BLaER1 treated with 17β-estradiol and CSF1 and Interleukin-3, amounts not matched to agents 10 nM and 100 nM (cell line): ENCODE measurements at regions not wholly inside any gene's neighbourhood (a gene's known extent, or its start where the extent isn't known, plus 50 kb on each side); places are given as distances from the start of the nearest gene placed in this dataset.
"Not testable (repeated sequence)": the region's sequence is repeated elsewhere in the genome, so short reads cannot be mapped to it uniquely, and the experiment has no call there.

Experiments used
- H3K27ac ChIP-seq, 11 experiments: shearing (Covaris generic); formaldehyde crosslinking; 2 replicates each; pipeline ENCODE4 v1.8.1; 2022
- H3K27me3 ChIP-seq, 11 experiments: shearing (Covaris generic); formaldehyde crosslinking; 2 replicates each; pipeline ENCODE4 v1.8.1; 2022
- H3K36me3 ChIP-seq, 11 experiments: shearing (Covaris generic); formaldehyde crosslinking; 2 replicates each; pipeline ENCODE4 v1.8.1; 2022
- H3K4me1 ChIP-seq, 10 experiments: shearing (Covaris generic); formaldehyde crosslinking; 2 replicates each; pipeline ENCODE4 v1.8.1; 2022
- H3K4me2 ChIP-seq, 11 experiments: shearing (Covaris generic); formaldehyde crosslinking; 2 replicates each; pipeline ENCODE4 v1.8.1; 2022
- H3K4me3 ChIP-seq, 10 experiments: shearing (Covaris generic); formaldehyde crosslinking; 2 replicates each; pipeline ENCODE4 v1.8.1; 2022
- H3K9ac ChIP-seq, 11 experiments: shearing (Covaris generic); formaldehyde crosslinking; 2 replicates each; pipeline ENCODE4 v1.8.1; 2022
- H3K9me3 ChIP-seq, 11 experiments: shearing (Covaris generic); formaldehyde crosslinking; replicated peaks in 1 of 11; 2 replicates each; pipeline ENCODE4 v1.8.1; 2022
- H4K20me1 ChIP-seq, 11 experiments: shearing (Covaris generic); formaldehyde crosslinking; 2 replicates each; pipeline ENCODE4 v1.8.1; 2022

- not testable (repeated sequence) for H3K27ac ChIP-seq, H3K4me3 ChIP-seq, H3K27me3 ChIP-seq, H4K20me1 ChIP-seq, H3K4me1 ChIP-seq, H3K36me3 ChIP-seq, H3K4me2 ChIP-seq, H3K9me3 ChIP-seq, H3K9ac ChIP-seq
These were observed 4054.7 kb upstream of the TPTE start for GRCh38 chr21:6466707-6467106.

- H3K9me3 ChIP-seq, H4K20me1 ChIP-seq, H3K4me2 ChIP-seq, H3K36me3 ChIP-seq, H3K9ac ChIP-seq, H3K27me3 ChIP-seq, H3K27ac ChIP-seq, H3K4me3 ChIP-seq, H3K4me1 ChIP-seq: not testable (repeated sequence)
These were observed 4054.1 kb upstream of the TPTE start for GRCh38 chr21:6467189-6467774.

GRCh38 chr21:6467907-6468306, 4053.5 kb upstream of the TPTE start:
- not testable (repeated sequence) for H3K4me3 ChIP-seq, H3K4me1 ChIP-seq, H3K36me3 ChIP-seq, H3K4me2 ChIP-seq, H3K27ac ChIP-seq, H3K9ac ChIP-seq, H3K27me3 ChIP-seq, H4K20me1 ChIP-seq, H3K9me3 ChIP-seq

GRCh38 chr21:6468331-6468860, 4053.0 kb upstream of the TPTE start:
- H3K36me3 ChIP-seq, H3K4me1 ChIP-seq, H3K9me3 ChIP-seq, H3K4me2 ChIP-seq, H3K27ac ChIP-seq, H3K9ac ChIP-seq, H4K20me1 ChIP-seq, H3K4me3 ChIP-seq, H3K27me3 ChIP-seq: not testable (repeated sequence)

- H3K9me3 ChIP-seq, H3K4me2 ChIP-seq, H3K36me3 ChIP-seq, H3K4me1 ChIP-seq, H4K20me1 ChIP-seq, H3K27ac ChIP-seq, H3K4me3 ChIP-seq, H3K9ac ChIP-seq, H3K27me3 ChIP-seq: not testable (repeated sequence)
These were observed 4047.0 kb upstream of the TPTE start for GRCh38 chr21:6474250-6474968.

- H3K27ac ChIP-seq, H3K4me2 ChIP-seq, H4K20me1 ChIP-seq, H3K4me1 ChIP-seq, H3K36me3 ChIP-seq, H3K27me3 ChIP-seq, H3K9ac ChIP-seq, H3K4me3 ChIP-seq, H3K9me3 ChIP-seq: not testable (repeated sequence)
These were observed 4040.3 kb upstream of the TPTE start for GRCh38 chr21:6481116-6481515.

GRCh38 chr21:6482616-6483015, 4038.8 kb upstream of the TPTE start:
- not testable (repeated sequence) for H4K20me1 ChIP-seq, H3K4me2 ChIP-seq, H3K9ac ChIP-seq, H3K4me1 ChIP-seq, H3K9me3 ChIP-seq, H3K36me3 ChIP-seq, H3K27me3 ChIP-seq, H3K27ac ChIP-seq, H3K4me3 ChIP-seq

GRCh38 chr21:6483645-6484044, 4037.7 kb upstream of the TPTE start:
- H3K27me3 ChIP-seq, H3K27ac ChIP-seq, H3K9me3 ChIP-seq, H3K4me2 ChIP-seq, H3K4me3 ChIP-seq, H4K20me1 ChIP-seq, H3K36me3 ChIP-seq, H3K9ac ChIP-seq, H3K4me1 ChIP-seq: not testable (repeated sequence)

- H3K27ac ChIP-seq, H3K9ac ChIP-seq, H3K9me3 ChIP-seq, H3K4me3 ChIP-seq, H3K36me3 ChIP-seq, H3K4me2 ChIP-seq, H3K4me1 ChIP-seq, H3K27me3 ChIP-seq, H4K20me1 ChIP-seq: not testable (repeated sequence)
These were observed 4034.6 kb upstream of the TPTE start for GRCh38 chr21:6486821-6487220.

- H3K9ac ChIP-seq, H3K9me3 ChIP-seq, H3K4me3 ChIP-seq, H3K4me1 ChIP-seq, H4K20me1 ChIP-seq, H3K27me3 ChIP-seq, H3K36me3 ChIP-seq, H3K27ac ChIP-seq, H3K4me2 ChIP-seq: not testable (repeated sequence)
These were observed 4028.7 kb upstream of the TPTE start for GRCh38 chr21:6492691-6493090.

- not testable (repeated sequence) for H4K20me1 ChIP-seq, H3K4me1 ChIP-seq, H3K9ac ChIP-seq, H3K36me3 ChIP-seq, H3K27ac ChIP-seq, H3K4me3 ChIP-seq, H3K27me3 ChIP-seq, H3K4me2 ChIP-seq, H3K9me3 ChIP-seq
These were observed 4027.4 kb upstream of the TPTE start for GRCh38 chr21:6493957-6494356.

GRCh38 chr21:6496356-6496755, 4025.0 kb upstream of the TPTE start:
- not testable (repeated sequence) for H3K36me3 ChIP-seq, H4K20me1 ChIP-seq

GRCh38 chr21:6498716-6499115, 4022.7 kb upstream of the TPTE start:
- H3K4me1 ChIP-seq, H3K9me3 ChIP-seq, H3K36me3 ChIP-seq, H3K4me2 ChIP-seq, H4K20me1 ChIP-seq, H3K27me3 ChIP-seq: not testable (repeated sequence)
- Histone ChIP-seq H3K9ac (peak overlapping the region; percentile 82 to 92 (median 86)), H3K4me3 (peak overlapping the region; percentile 62 to 75 (median 68)), H3K27ac (peak overlapping the region; percentile 72 to 90 (median 87))

More at GRCh38 chr21:6496356-6496755, 4025.0 kb upstream of the TPTE start:
- H3K4me3 ChIP-seq, H3K9me3 ChIP-seq, H3K9ac ChIP-seq, H3K27me3 ChIP-seq, H3K4me1 ChIP-seq, H3K27ac ChIP-seq: not testable (repeated sequence)
- H3K4me2 ChIP-seq, result peak overlapping the region in 2 of 11 experiments; percentile 29 to 30; a peak in 4 of 22 replicates

- H3K4me3 ChIP-seq, result peak overlapping the region; percentile 62 to 75 (median 68); a peak in 19 of 20 replicates
These were observed 4022.1 kb upstream of the TPTE start for GRCh38 chr21:6499128-6499826.

More at GRCh38 chr21:6499128-6499826, 4022.1 kb upstream of the TPTE start:
- peak overlapping the region; percentile 72 to 90 (median 87); a peak in 19 of 22 replicates for H3K27ac ChIP-seq
- H3K4me1 ChIP-seq, H4K20me1 ChIP-seq, H3K4me2 ChIP-seq, H3K36me3 ChIP-seq, H3K9me3 ChIP-seq, H3K27me3 ChIP-seq: not testable (repeated sequence)
- H3K9ac ChIP-seq, result peak overlapping the region; percentile 82 to 92 (median 86); a peak in 21 of 22 replicates
